RWPE2 (cell line): ENCODE measurements at regions not wholly inside any gene's neighbourhood (a gene's known extent, or its start where the extent isn't known, plus 50 kb on each side); places are given as distances from the start of the nearest gene placed in this dataset.

Experiments
- ATAC-seq: fragments of 200-7000 bp; cut with Tn5 transposase; 3 replicates; pipeline ENCODE4 v1.9.1; 2021; ENCODE audit warnings: low read depth
- DNase-seq: peaks from one replicate; pipeline ENCODE4 v3.0.0-alpha.2; 2020; ENCODE audit warnings: low spot score
- H3K27ac ChIP-seq: fragments of 450-650 bp; 2 replicates; pipeline ENCODE4 v1.5.1; 2017; ENCODE audit warnings: mild to moderate bottlenecking; ENCODE audit not compliant: poor library complexity, severe bottlenecking
- H3K27me3 ChIP-seq: fragments of 250-450 bp; sonication (Bioruptor Pico); 2 replicates; pipeline ENCODE4 v1.5.1; 2021; ENCODE audit warnings: mild to moderate bottlenecking, moderate library complexity; ENCODE audit not compliant: insufficient read depth, poor library complexity, severe bottlenecking
- H3K36me3 ChIP-seq: fragments of 250-450 bp; sonication (Bioruptor Pico); 2 replicates; pipeline ENCODE4 v1.5.1; 2020; ENCODE audit warnings: low read depth, mild to moderate bottlenecking, moderate library complexity
- H3K4me1 ChIP-seq: fragments of 250-450 bp; sonication (Bioruptor Pico); 2 replicates; pipeline ENCODE4 v1.5.1; 2021; ENCODE audit warnings: mild to moderate bottlenecking, moderate library complexity; ENCODE audit not compliant: insufficient read depth, poor library complexity, severe bottlenecking
- H3K4me3 ChIP-seq: fragments of 250-450 bp; sonication (Bioruptor Pico); 2 replicates; pipeline ENCODE4 v1.5.1; 2021; ENCODE audit warnings: mild to moderate bottlenecking, moderate library complexity; ENCODE audit not compliant: severe bottlenecking
- H3K9me3 ChIP-seq: fragments of 250-450 bp; sonication (Bioruptor Pico); 2 replicates; pipeline ENCODE4 v1.5.1; 2021; ENCODE audit warnings: mild to moderate bottlenecking, moderate library complexity; ENCODE audit not compliant: severe bottlenecking
- CTCF ChIP-seq: fragments of 450-650 bp; IDR thresholded peaks from one replicate; pipeline ENCODE4 v1.5.1; 2017; ENCODE audit warnings: mild to moderate bottlenecking, moderate library complexity; ENCODE audit not compliant: poor library complexity, severe bottlenecking

- no peak for TF ChIP-seq CTCF
- DNase-seq (no peak), ATAC-seq (no peak)
- Histone ChIP-seq H3K4me1 (no peaks in the 10 kb centered on the region), H3K27me3 (no peaks in the 10 kb centered on the region), H3K4me3 (no peak overlapping the region), H3K36me3 (no peaks in the 10 kb centered on the region), H3K9me3 (no peaks in the 10 kb centered on the region), H3K27ac (no peak overlapping the region)
These were observed 464.9 kb upstream of the MPDZ start for GRCh38 chr9:13744261-13744901.

- no peak for DNase-seq
- Histone ChIP-seq H3K27ac (no peak overlapping the region), H3K4me3 (no peak overlapping the region), H3K36me3 (no peaks in the 10 kb centered on the region), H3K4me1 (no peaks in the 10 kb centered on the region), H3K27me3 (no peaks in the 10 kb centered on the region), H3K9me3 (no peaks in the 10 kb centered on the region)
- no peak for ATAC-seq
- TF ChIP-seq CTCF, result no peak
These were observed 458.4 kb upstream of the MPDZ start for GRCh38 chr9:13737885-13738284.

GRCh38 chr9:13735181-13735580 lies 455.7 kb upstream of the MPDZ start:
- Histone ChIP-seq H3K27ac (no peak overlapping the region), H3K9me3 (no peaks in the 10 kb centered on the region), H3K4me1 (no peaks in the 10 kb centered on the region), H3K36me3 (no peaks in the 10 kb centered on the region), H3K27me3 (no peaks in the 10 kb centered on the region), H3K4me3 (no peak overlapping the region)
- ATAC-seq, result no peak
- no peak for DNase-seq
- TF ChIP-seq CTCF, result no peak

- H3K36me3 ChIP-seq, result no peaks in the 10 kb centered on the region
- no peak for TF ChIP-seq CTCF
- no peak overlapping the region for H3K27ac ChIP-seq
- no peaks in the 10 kb centered on the region for H3K27me3 ChIP-seq
- DNase-seq (no peak), ATAC-seq (no peak)
- no peaks in the 10 kb centered on the region for H3K9me3 ChIP-seq
- H3K4me1 ChIP-seq, result no peaks in the 10 kb centered on the region
- no peak overlapping the region for H3K4me3 ChIP-seq
These were observed 455.1 kb upstream of the MPDZ start for GRCh38 chr9:13734601-13735000.

GRCh38 chr9:13732290-13732689 lies 452.8 kb upstream of the MPDZ start:
- no peaks in the 10 kb centered on the region for H3K4me1 ChIP-seq
- no peaks in the 10 kb centered on the region for H3K27me3 ChIP-seq
- TF ChIP-seq CTCF, result no peak
- no peaks in the 10 kb centered on the region for H3K36me3 ChIP-seq
- ATAC-seq (no peak), DNase-seq (no peak)
- no peaks in the 10 kb centered on the region for H3K9me3 ChIP-seq
- no peak overlapping the region for H3K4me3 ChIP-seq
- no peak overlapping the region for H3K27ac ChIP-seq
